Activated naive CD8-positive, alpha-beta T cell treated with anti-CD3 and anti-CD28 coated beads for 36 hours (primary cell): ENCODE measurements at regions not wholly inside any gene's neighbourhood (a gene's known extent, or its start where the extent isn't known, plus 50 kb on each side); places are given as distances from the start of the nearest gene placed in this dataset.

Experiments used
- DNase-seq: peaks from one replicate; pipeline ENCODE4 v3.0.0; 2021
- H3K27ac Mint-ChIP-seq: one replicate; pipeline ENCODE4 v1.8.0; 2022; ENCODE audit warnings: mild to moderate bottlenecking, moderate library complexity, mixed read lengths
- H3K27me3 Mint-ChIP-seq: one replicate; pipeline ENCODE4 v1.8.0; 2022; ENCODE audit warnings: mild to moderate bottlenecking, mixed read lengths
- H3K36me3 Mint-ChIP-seq: one replicate; pipeline ENCODE4 v1.8.0; 2021; ENCODE audit warnings: mild to moderate bottlenecking, mixed read lengths
- H3K4me1 Mint-ChIP-seq: one replicate; pipeline ENCODE4 v1.8.0; 2021; ENCODE audit warnings: mixed read lengths
- H3K4me3 Mint-ChIP-seq: one replicate; pipeline ENCODE4 v1.8.0; 2022; ENCODE audit warnings: mild to moderate bottlenecking, moderate library complexity, mixed read lengths
- H3K9me3 Mint-ChIP-seq: one replicate; pipeline ENCODE4 v1.8.0; 2022; ENCODE audit warnings: mixed read lengths

- Mint-ChIP-seq H3K9me3 (no peaks in the 10 kb centered on the region), H3K27ac (no peak overlapping the region), H3K36me3 (no peaks in the 10 kb centered on the region), H3K4me1 (peaks cover 1% of the 10 kb centered on the region), H3K27me3 (no peaks in the 10 kb centered on the region), H3K4me3 (no peak overlapping the region)
- no peak for DNase-seq
These were observed 502.2 kb upstream of the ZEB2 start for GRCh38 chr2:145021962-145022665.

- H3K9me3 Mint-ChIP-seq = no peaks in the 10 kb centered on the region
These were observed 500.8 kb upstream of the ZEB2 start for GRCh38 chr2:145020694-145021093.

GRCh38 chr2:145020139-145020538 lies 500.2 kb upstream of the ZEB2 start:
- Mint-ChIP-seq H3K27ac (no peak overlapping the region), H3K9me3 (no peaks in the 10 kb centered on the region), H3K36me3 (no peaks in the 10 kb centered on the region), H3K27me3 (no peaks in the 10 kb centered on the region), H3K4me1 (peaks cover 1% of the 10 kb centered on the region), H3K4me3 (no peak overlapping the region)
- no peak for DNase-seq

More at GRCh38 chr2:145020694-145021093, 500.8 kb upstream of the ZEB2 start:
- H3K36me3 Mint-ChIP-seq = no peaks in the 10 kb centered on the region
- no peak overlapping the region for H3K4me3 Mint-ChIP-seq
- DNase-seq = no peak
- no peak overlapping the region for H3K27ac Mint-ChIP-seq
- H3K27me3 Mint-ChIP-seq = no peaks in the 10 kb centered on the region
- H3K4me1 Mint-ChIP-seq = peaks cover 1% of the 10 kb centered on the region

- no peak for DNase-seq
These were observed 498.6 kb upstream of the ZEB2 start for GRCh38 chr2:145018502-145018901.

GRCh38 chr2:145017149-145017548 lies 497.2 kb upstream of the ZEB2 start:
- Mint-ChIP-seq H3K27me3 (no peaks in the 10 kb centered on the region), H3K9me3 (no peaks in the 10 kb centered on the region), H3K4me3 (no peak overlapping the region), H3K27ac (no peak overlapping the region), H3K36me3 (no peaks in the 10 kb centered on the region), H3K4me1 (no peaks in the 10 kb centered on the region)
- DNase-seq = no peak

More at GRCh38 chr2:145018502-145018901, 498.6 kb upstream of the ZEB2 start:
- no peaks in the 10 kb centered on the region for H3K9me3 Mint-ChIP-seq
- H3K27ac Mint-ChIP-seq = no peak overlapping the region
- H3K27me3 Mint-ChIP-seq = no peaks in the 10 kb centered on the region
- peaks cover 1% of the 10 kb centered on the region for H3K4me1 Mint-ChIP-seq
- no peak overlapping the region for H3K4me3 Mint-ChIP-seq
- no peaks in the 10 kb centered on the region for H3K36me3 Mint-ChIP-seq

- H3K27me3 Mint-ChIP-seq = no peaks in the 10 kb centered on the region
- no peak overlapping the region for H3K27ac Mint-ChIP-seq
- no peaks in the 10 kb centered on the region for H3K9me3 Mint-ChIP-seq
- no peaks in the 10 kb centered on the region for H3K36me3 Mint-ChIP-seq
- no peak for DNase-seq
- no peaks in the 10 kb centered on the region for H3K4me1 Mint-ChIP-seq
- no peak overlapping the region for H3K4me3 Mint-ChIP-seq
These were observed 496.8 kb upstream of the ZEB2 start for GRCh38 chr2:145016711-145017110.

GRCh38 chr2:145015561-145015960 lies 495.6 kb upstream of the ZEB2 start:
- no peak for DNase-seq
- no peaks in the 10 kb centered on the region for H3K4me1 Mint-ChIP-seq
- no peaks in the 10 kb centered on the region for H3K9me3 Mint-ChIP-seq
- no peak overlapping the region for H3K27ac Mint-ChIP-seq
- H3K27me3 Mint-ChIP-seq = no peaks in the 10 kb centered on the region
- H3K4me3 Mint-ChIP-seq = no peak overlapping the region
- H3K36me3 Mint-ChIP-seq = no peaks in the 10 kb centered on the region

GRCh38 chr2:145012806-145013205 lies 492.9 kb upstream of the ZEB2 start:
- Mint-ChIP-seq H3K4me1 (no peaks in the 10 kb centered on the region), H3K27me3 (no peaks in the 10 kb centered on the region), H3K36me3 (no peaks in the 10 kb centered on the region), H3K27ac (no peak overlapping the region), H3K9me3 (no peaks in the 10 kb centered on the region), H3K4me3 (no peak overlapping the region)
- DNase-seq = no peak

GRCh38 chr2:145012214-145012670 lies 492.3 kb upstream of the ZEB2 start:
- no peak overlapping the region for H3K27ac Mint-ChIP-seq
- no peaks in the 10 kb centered on the region for H3K9me3 Mint-ChIP-seq
- no peaks in the 10 kb centered on the region for H3K27me3 Mint-ChIP-seq
- no peak for DNase-seq
- H3K36me3 Mint-ChIP-seq = no peaks in the 10 kb centered on the region
- no peaks in the 10 kb centered on the region for H3K4me1 Mint-ChIP-seq
- no peak overlapping the region for H3K4me3 Mint-ChIP-seq

GRCh38 chr2:145010635-145011034 lies 490.7 kb upstream of the ZEB2 start:
- Mint-ChIP-seq H3K4me1 (no peaks in the 10 kb centered on the region), H3K9me3 (no peaks in the 10 kb centered on the region), H3K4me3 (no peak overlapping the region), H3K27ac (no peak overlapping the region), H3K27me3 (no peaks in the 10 kb centered on the region), H3K36me3 (no peaks in the 10 kb centered on the region)
- DNase-seq = no peak

- DNase-seq = no peak
- no peaks in the 10 kb centered on the region for H3K4me1 Mint-ChIP-seq
- no peak overlapping the region for H3K27ac Mint-ChIP-seq
- H3K4me3 Mint-ChIP-seq = no peak overlapping the region
- no peaks in the 10 kb centered on the region for H3K9me3 Mint-ChIP-seq
- H3K27me3 Mint-ChIP-seq = no peaks in the 10 kb centered on the region
- no peaks in the 10 kb centered on the region for H3K36me3 Mint-ChIP-seq
These were observed 488.0 kb upstream of the ZEB2 start for GRCh38 chr2:145007960-145008263.

- no peaks in the 10 kb centered on the region for H3K36me3 Mint-ChIP-seq
- no peaks in the 10 kb centered on the region for H3K27me3 Mint-ChIP-seq
- no peak overlapping the region for H3K4me3 Mint-ChIP-seq
- H3K4me1 Mint-ChIP-seq = no peaks in the 10 kb centered on the region
- H3K9me3 Mint-ChIP-seq = no peaks in the 10 kb centered on the region
- H3K27ac Mint-ChIP-seq = no peak overlapping the region
- DNase-seq = no peak
These were observed 487.4 kb upstream of the ZEB2 start for GRCh38 chr2:145007093-145007959.

- no peaks in the 10 kb centered on the region for H3K4me1 Mint-ChIP-seq
These were observed 482.7 kb upstream of the ZEB2 start for GRCh38 chr2:145002624-145003023.

GRCh38 chr2:145000376-145000775 lies 480.5 kb upstream of the ZEB2 start:
- no peaks in the 10 kb centered on the region for H3K4me1 Mint-ChIP-seq
- H3K4me3 Mint-ChIP-seq = no peak overlapping the region
- peaks cover 5% of the 10 kb centered on the region for H3K27me3 Mint-ChIP-seq
- DNase-seq = no peak
- no peak overlapping the region for H3K27ac Mint-ChIP-seq
- H3K9me3 Mint-ChIP-seq = no peaks in the 10 kb centered on the region
- no peaks in the 10 kb centered on the region for H3K36me3 Mint-ChIP-seq

More at GRCh38 chr2:145002624-145003023, 482.7 kb upstream of the ZEB2 start:
- H3K9me3 Mint-ChIP-seq = no peaks in the 10 kb centered on the region
- no peak for DNase-seq
- H3K27me3 Mint-ChIP-seq = peaks cover 5% of the 10 kb centered on the region
- no peak overlapping the region for H3K27ac Mint-ChIP-seq
- H3K4me3 Mint-ChIP-seq = no peak overlapping the region
- no peaks in the 10 kb centered on the region for H3K36me3 Mint-ChIP-seq

- H3K36me3 Mint-ChIP-seq = no peaks in the 10 kb centered on the region
- no peaks in the 10 kb centered on the region for H3K9me3 Mint-ChIP-seq
- no peaks in the 10 kb centered on the region for H3K4me1 Mint-ChIP-seq
- H3K27ac Mint-ChIP-seq = no peak overlapping the region
- H3K4me3 Mint-ChIP-seq = no peak overlapping the region
- DNase-seq = no peak
- H3K27me3 Mint-ChIP-seq = peaks cover 5% of the 10 kb centered on the region
These were observed 480.0 kb upstream of the ZEB2 start for GRCh38 chr2:144999936-145000335.
